Kasumi-1 (cell line): ENCODE measurements at regions not wholly inside any gene's neighbourhood (a gene's known extent, or its start where the extent isn't known, plus 50 kb on each side); places are given as distances from the start of the nearest gene placed in this dataset.
A peak's percentile ranks its signal among the peaks of the same experiment; 100 is the strongest.
"Not testable (repeated sequence)": the region's sequence is repeated elsewhere in the genome, so short reads cannot be mapped to it uniquely, and the experiment has no call there.

Source experiments
- DNase-seq, 2 experiments: peaks; one replicate each; lab custom pipeline; 2025; lab: John Stamatoyannopoulos, UW

GRCh38 chr2:198913394-198914152, 544.2 kb downstream of the SATB2 start:
- DNase-seq = peak; percentile 37 to 47

DNA sequence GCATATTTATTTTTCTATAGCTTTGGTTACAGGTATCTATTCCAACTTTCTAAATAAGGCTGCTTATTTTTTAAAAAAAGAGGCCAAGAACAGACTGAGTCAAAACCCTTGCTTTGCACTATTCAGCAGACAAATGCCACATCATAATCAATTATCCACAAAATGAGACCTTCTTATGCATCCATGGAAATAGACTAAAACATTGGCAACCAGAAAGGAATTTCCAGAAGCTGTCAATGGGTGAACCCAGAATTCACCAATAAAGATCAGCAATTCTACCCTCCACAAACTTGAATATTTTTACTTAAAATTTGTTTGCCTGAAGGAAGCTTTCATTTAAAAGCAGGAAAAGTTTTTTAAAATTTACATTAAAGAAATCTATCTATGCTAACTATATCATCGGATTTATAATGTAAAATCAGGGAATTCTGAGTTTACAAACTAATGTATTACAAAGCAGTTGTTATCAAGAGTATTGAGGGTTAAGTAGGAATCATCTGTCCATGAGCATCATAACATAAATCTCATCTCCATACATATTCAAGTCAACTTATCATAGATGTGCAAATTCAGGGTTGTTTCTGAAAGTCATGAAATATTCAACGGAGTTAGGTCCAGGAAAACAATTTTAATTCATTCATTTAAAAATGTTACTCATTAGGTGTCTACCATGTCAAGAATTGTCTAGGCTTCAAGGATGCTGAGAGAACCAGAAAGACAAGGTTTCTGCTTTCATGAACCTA, 548.0 kb downstream of the SATB2 start:
- no peak for DNase-seq

DNA sequence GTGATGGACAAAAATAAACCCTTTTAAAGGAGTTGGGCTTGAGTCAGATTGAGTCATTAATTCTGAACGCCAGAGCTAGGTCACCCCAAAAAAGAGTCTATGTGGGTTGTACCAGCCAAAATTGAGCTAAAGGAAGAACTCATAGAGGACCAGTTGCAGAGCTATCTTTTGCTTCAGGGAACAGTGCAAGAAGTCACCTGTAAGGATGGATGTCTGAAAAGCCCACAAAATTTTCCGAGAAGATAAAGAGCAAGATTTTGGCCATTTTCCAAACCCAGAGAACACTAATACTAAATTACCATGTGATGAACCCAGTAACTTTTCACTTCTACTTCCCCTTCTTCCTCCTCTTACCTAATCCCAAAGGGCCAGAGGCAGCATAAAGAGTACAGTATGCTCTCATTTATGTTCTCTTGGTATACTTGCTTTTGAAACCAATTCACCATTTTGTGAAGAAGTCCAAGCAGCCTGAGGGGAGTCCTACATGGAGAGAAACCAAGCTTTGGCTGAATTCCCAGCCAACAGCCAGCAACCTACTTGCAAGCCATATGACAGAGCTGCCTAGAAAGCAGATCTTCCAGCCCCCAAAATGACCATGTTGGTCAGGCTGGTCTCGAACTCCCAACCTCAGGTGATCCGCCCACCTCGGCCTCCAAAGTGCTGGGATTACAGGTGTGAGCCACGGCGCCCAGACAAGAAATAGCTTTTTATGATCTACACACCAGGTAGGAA, 551.7 kb downstream of the SATB2 start:
- DNase-seq = peak in 1 of 2 experiments; percentile 11

- DNase-seq = no peak
Measured at GRCh38 chr2:198901894-198902293, 555.8 kb downstream of the SATB2 start.

DNA sequence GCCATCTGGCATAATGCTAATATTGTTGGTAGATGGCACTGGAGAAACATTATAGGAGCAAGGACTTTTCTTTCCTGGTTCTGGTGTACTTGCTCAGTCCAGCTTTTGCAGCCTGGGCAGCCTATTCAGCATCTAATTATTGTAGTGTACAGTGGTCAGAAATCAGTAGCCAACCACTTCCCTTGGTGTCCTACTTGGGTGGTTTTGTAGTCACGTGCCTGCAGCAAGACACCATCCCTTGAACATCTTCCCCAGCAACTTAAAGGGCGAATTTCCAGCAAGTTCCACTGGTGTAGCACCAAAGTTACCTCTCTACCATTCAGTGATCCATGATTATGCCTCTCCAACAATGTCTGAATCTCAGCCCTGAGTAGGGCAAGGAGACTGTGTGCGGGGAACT, 557.6 kb downstream of the SATB2 start:
- DNase-seq = no peak

GRCh38 chr2:198890490-198890889, 567.2 kb downstream of the SATB2 start:
- peak; percentile 71 to 79 for DNase-seq

DNA sequence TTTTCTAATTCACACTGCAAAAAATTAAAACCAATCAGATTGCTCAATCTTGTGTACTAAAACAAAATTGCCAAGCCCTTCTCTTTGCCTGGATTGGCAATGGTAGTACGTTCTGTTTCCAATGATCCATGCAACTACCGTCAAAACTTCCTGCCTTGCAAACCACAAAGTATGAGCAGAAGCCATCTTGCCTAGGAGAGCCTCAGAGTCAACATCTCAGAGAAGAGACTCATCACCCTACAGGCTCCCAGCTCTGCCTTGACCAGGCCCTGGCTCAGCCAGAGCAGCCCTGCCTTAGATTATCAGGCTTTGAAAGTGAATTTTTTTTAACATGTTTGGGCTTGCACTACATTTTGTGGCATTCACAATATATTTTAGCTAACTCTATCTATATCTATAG, 574.1 kb downstream of the SATB2 start:
- DNase-seq = no peak

GRCh38 chr2:198880986-198881385, 576.8 kb downstream of the SATB2 start:
- no peak for DNase-seq

GRCh38 chr2:198880421-198880820, 577.3 kb downstream of the SATB2 start:
- DNase-seq = no peak

DNA sequence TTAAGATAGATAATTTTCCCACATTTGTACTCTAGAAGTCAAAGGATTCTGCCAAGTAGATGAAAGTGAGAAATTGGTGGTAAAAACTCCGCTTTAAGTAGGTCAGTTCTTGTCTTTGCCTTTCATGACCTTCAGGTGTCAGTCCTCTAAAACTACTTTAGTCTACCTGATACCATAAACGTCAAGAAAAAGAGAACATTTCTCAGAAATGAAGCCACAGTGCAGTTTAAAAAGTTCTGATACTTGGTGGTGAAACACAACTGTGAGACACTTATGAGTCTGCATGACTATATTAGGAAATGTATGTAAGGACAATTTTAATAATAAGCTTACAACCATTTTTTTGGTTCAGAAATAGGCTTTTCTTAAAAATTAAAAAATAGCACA, 583.3 kb downstream of the SATB2 start:
- DNase-seq = no peak

- DNase-seq = no peak
Measured at GRCh38 chr2:198873503-198874471, 584.0 kb downstream of the SATB2 start.

DNA sequence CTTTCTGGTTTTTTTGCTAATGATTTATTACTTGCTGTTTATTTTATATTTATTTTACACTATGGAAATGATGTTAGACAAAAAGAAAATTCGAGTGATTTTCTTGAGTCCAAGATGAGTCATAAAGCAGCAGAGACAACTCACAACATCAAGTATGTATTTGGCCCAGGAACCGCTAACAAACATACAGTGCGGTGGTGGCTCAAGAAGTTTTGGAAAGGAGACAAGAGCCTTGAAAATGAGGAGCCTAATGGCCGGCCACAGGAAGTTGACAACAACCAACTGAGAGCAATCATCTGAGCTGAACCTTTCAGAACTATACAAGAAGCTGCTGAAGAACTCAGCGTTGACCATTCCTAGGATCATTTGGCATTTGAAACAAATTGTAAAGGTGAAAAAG, 594.1 kb downstream of the SATB2 start:
- no peak for DNase-seq

DNA sequence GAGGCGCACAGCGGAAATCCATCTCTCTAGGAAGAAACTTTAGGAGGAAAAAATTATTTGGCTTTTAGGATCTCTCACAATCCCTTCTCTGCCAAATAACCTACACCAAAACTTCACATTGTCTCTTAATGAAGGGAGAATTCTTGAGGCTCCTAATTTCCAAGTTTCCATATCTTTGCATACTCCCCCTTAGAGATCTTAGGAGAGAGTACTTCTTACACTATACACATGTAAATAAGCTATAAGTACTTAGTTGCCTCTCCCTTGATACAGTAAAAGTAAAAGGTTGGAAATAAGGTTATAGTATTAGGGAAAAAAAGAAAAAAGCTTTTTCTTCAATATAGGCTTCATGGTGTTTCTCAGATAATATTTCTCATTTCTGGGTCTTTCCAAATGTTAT, 596.7 kb downstream of the SATB2 start:
- no peak for DNase-seq

GRCh38 chr2:198857246-198857645, 600.5 kb downstream of the SATB2 start:
- peak; percentile 25 to 31 for DNase-seq

GRCh38 chr2:198855746-198856145, 602.0 kb downstream of the SATB2 start:
- DNase-seq = not testable (repeated sequence)

- DNase-seq = no peak
Measured at GRCh38 chr2:198852248-198852647, 605.5 kb downstream of the SATB2 start.

DNA sequence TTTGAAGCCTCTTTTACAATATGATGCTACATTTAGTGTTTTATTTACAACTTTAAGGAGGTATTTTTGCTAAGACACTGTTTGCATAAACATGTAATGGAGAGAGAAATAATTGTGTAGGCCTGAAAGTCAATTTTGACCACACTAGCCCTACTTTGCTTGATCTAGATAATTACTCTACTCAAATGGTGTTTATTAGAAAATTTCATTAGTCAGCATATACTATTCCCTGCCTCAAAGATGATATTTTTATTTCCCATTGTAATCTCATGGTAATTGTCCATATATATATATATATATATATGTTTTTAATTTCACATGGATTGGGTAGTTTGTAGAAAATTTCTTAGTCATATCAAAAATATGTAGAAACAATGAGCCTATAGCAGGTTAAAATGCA, 632.2 kb downstream of the SATB2 start:
- no peak for DNase-seq

DNA sequence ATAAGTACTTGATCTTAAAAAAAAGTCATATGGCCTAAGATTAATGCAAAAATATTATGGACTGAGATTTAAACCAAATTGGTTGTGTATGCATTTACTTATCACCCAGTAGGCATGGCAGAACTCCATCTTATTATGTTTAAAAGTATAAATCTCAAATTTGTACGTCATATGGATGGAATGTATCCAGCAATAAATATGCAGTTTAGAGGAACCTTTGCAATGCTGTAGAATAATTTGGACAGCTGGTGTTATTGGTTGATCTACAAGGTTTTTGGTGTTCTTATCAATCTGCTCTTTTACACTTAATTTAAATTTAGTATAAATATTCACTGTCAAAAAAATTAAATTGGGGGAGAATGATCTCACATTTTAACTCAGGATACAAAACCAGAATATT, 640.2 kb downstream of the SATB2 start:
- no peak for DNase-seq

- DNase-seq = no peak
Measured at GRCh38 chr2:198815626-198816025, 642.1 kb downstream of the SATB2 start.

- DNase-seq = no peak
Measured at GRCh38 chr2:198811198-198811597, 646.5 kb downstream of the SATB2 start.

- DNase-seq = no peak
Measured at GRCh38 chr2:198809976-198810375, 647.8 kb downstream of the SATB2 start.

DNA sequence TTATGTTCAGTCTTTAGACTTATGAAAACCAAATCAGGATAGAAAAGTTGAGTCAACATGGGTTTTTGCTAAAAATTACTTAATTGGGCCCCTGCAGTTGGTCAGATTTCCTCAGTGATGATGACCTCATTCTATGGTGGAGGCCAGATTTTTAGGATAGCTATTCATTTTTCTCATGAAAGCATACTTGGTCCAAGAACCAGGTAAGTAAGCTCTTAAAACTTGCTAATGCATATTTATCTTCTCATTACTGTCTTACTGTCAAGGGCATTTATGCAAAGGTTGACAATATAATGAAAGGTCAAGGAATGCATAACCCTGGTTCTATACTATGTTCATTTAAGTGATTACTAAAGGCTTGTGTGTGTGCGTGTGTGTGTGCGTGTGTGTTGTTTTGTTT, 650.6 kb downstream of the SATB2 start:
- no peak for DNase-seq
